ENCODE measurements at regions not wholly inside any gene's neighbourhood (a gene's known extent, or its start where the extent isn't known, plus 50 kb on each side); places are given as distances from the start of the nearest gene placed in this dataset.

GRCh38 chr20:6636209-6637159, 131.0 kb upstream of the BMP2 start:
- peak in 1 of 2 experiments; percentile 1 for DNase-seq (ENCODE audit: low read depth in 1 of 2, low spot score in 1 of 2)
- Histone ChIP-seq H3K27ac (replicated peaks) (no peak overlapping the region), H3K27me3 (ENCODE audit: insufficient read depth, poor library complexity, severe bottlenecking) (no peaks in the 10 kb centered on the region), H3K4me3 (replicated peaks; ENCODE audit: insufficient read depth, low read length) (no peak overlapping the region)
- TF ChIP-seq REST (IDR thresholded peaks at IDR 0.05; ENCODE audit: insufficient replicate concordance, low read depth) = no peak
- peak; percentile 7 for TF ChIP-seq CTCF (IDR thresholded peaks at IDR 0.05; ENCODE audit: insufficient read depth, low read length)
- no peak for TF ChIP-seq POLR2AphosphoS5 (IDR thresholded peaks at IDR 0.05; ENCODE audit: low read depth)
- TF ChIP-seq SPI1 (IDR thresholded peaks at IDR 0.05; ENCODE audit: borderline replicate concordance, low read depth) = no peak
- no peak for TF ChIP-seq GABPA (IDR thresholded peaks at IDR 0.05; ENCODE audit: low read depth)

- Histone ChIP-seq H3K4me3 (replicated peaks; ENCODE audit: insufficient read depth, low read length) (no peak overlapping the region), H3K27me3 (ENCODE audit: insufficient read depth, poor library complexity, severe bottlenecking) (no peaks in the 10 kb centered on the region), H3K27ac (replicated peaks) (no peak overlapping the region)
- TF ChIP-seq POLR2AphosphoS5 (IDR thresholded peaks at IDR 0.05; ENCODE audit: low read depth) = no peak
- TF ChIP-seq GABPA (IDR thresholded peaks at IDR 0.05; ENCODE audit: low read depth) = no peak
- TF ChIP-seq SPI1 (IDR thresholded peaks at IDR 0.05; ENCODE audit: borderline replicate concordance, low read depth) = no peak
- no peak for TF ChIP-seq CTCF (IDR thresholded peaks at IDR 0.05; ENCODE audit: insufficient read depth, low read length)
- no peak for TF ChIP-seq REST (IDR thresholded peaks at IDR 0.05; ENCODE audit: insufficient replicate concordance, low read depth)
- DNase-seq (ENCODE audit: low read depth in 1 of 2, low spot score in 1 of 2) = no peak
These were observed 132.3 kb upstream of the BMP2 start for GRCh38 chr20:6635034-6635736.

- no peaks in the 10 kb centered on the region for H3K27me3 ChIP-seq (ENCODE audit: insufficient read depth, poor library complexity, severe bottlenecking)
- H3K27ac ChIP-seq (replicated peaks) = no peak overlapping the region
- no peak overlapping the region for H3K4me3 ChIP-seq (replicated peaks; ENCODE audit: insufficient read depth, low read length)
- no peak for TF ChIP-seq CTCF (IDR thresholded peaks at IDR 0.05; ENCODE audit: insufficient read depth, low read length)
- TF ChIP-seq GABPA (IDR thresholded peaks at IDR 0.05; ENCODE audit: low read depth) = no peak
- TF ChIP-seq SPI1 (IDR thresholded peaks at IDR 0.05; ENCODE audit: borderline replicate concordance, low read depth) = no peak
- no peak for TF ChIP-seq REST (IDR thresholded peaks at IDR 0.05; ENCODE audit: insufficient replicate concordance, low read depth)
- no peak for TF ChIP-seq POLR2AphosphoS5 (IDR thresholded peaks at IDR 0.05; ENCODE audit: low read depth)
- DNase-seq (ENCODE audit: low read depth in 1 of 2, low spot score in 1 of 2) = no peak
These were observed 135.3 kb upstream of the BMP2 start for GRCh38 chr20:6632187-6632586.

Measured in HL-60 (cell line).